HepG2 (cell line): ENCODE measurements at regions not wholly inside any gene's neighbourhood (a gene's known extent, or its start where the extent isn't known, plus 50 kb on each side); places are given as distances from the start of the nearest gene placed in this dataset.

Experiments used
- ATAC-seq: fragments of 200-7000 bp; cut with Tn5 transposase; 3 replicates; pipeline ENCODE4 v1.9.1; 2020; ENCODE audit warnings: mild to moderate bottlenecking, moderate library complexity
- BruUV-seq: library from RNA; stranded (reverse); fragments of 400-500 nt; replicated peaks from 2 replicates; lab custom pipeline; 2021; lab: Mats Ljungman, UMichigan
- CTCF ChIA-PET: fragments of 300-600 bp; formaldehyde crosslinking; extraction: SDS; loops from one replicate; lab custom pipeline; 2021; ENCODE audit warnings: low total read pairs, inconsistent platforms, low intra/inter-chr PET ratio; lab: Yijun Ruan, JAX
- POLR2A ChIA-PET: fragments of 350-600 bp; sonication (Branson Sonifier 250); formaldehyde crosslinking; loops from one replicate; lab custom pipeline; 2020; ENCODE audit warnings: antibody characterized with exemption, inconsistent platforms; lab: Yijun Ruan, JAX
- DNase-seq: peaks from one replicate; pipeline ENCODE4 v3.0.0-alpha.2; 2015; ENCODE audit warnings: low spot score
- FAIRE-seq: peaks from 3 replicates; lab custom pipeline; 2011; peaks lifted over from hg19 to GRCh38; lab: Jason Lieb, UNC
- H2AFZ ChIP-seq: one replicate; pipeline ENCODE4 v1.6.1; 2011; ENCODE audit warnings: low read length, inconsistent platforms
- H3K27ac ChIP-seq: fragments of 300-600 bp; 3 replicates; pipeline ENCODE4 v1.8.0; 2011; ENCODE audit warnings: mixed run types, mild to moderate bottlenecking, mixed read lengths, low read length, inconsistent platforms; ENCODE audit not compliant: insufficient read depth; ENCODE audit errors: extremely low read length
- H3K27me3 ChIP-seq, 2 experiments: fragments of 200-600 bp in 1 of 2; 2 replicates in 1 of 2; 3 replicates in 1 of 2; pipeline versions ENCODE4 v1.6.0 to v1.8.0; 2011; ENCODE audit warnings: low read length in 2 of 2, mild to moderate bottlenecking in 2 of 2, moderate library complexity in 2 of 2, inconsistent platforms in 1 of 2; ENCODE audit not compliant: insufficient read depth in 2 of 2, control insufficient read depth in 1 of 2
- H3K36me3 ChIP-seq, 2 experiments: fragments of 200-600 bp in 1 of 2; replicated peaks in 1 of 2; 2 replicates in 1 of 2; 3 replicates in 1 of 2; pipeline versions ENCODE4 v1.5.1 to v1.8.0; 2011; ENCODE audit warnings: low read length in 2 of 2, inconsistent platforms in 1 of 2; ENCODE audit not compliant: insufficient read depth in 2 of 2, control insufficient read depth in 1 of 2
- H3K4me1 ChIP-seq: 2 replicates; pipeline ENCODE4 v1.5.1; 2012; ENCODE audit warnings: low read length, inconsistent platforms; ENCODE audit not compliant: insufficient read depth
- H3K4me2 ChIP-seq: 2 replicates; pipeline ENCODE4 v1.6.0; 2011; ENCODE audit warnings: low read depth, low read length, inconsistent platforms
- H3K4me3 ChIP-seq, 3 experiments: fragments of 200-600 bp in 1 of 3; sonication (generic), shearing (Covaris generic) in 1 of 3; replicated peaks in 1 of 3; 2 replicates each; pipeline ENCODE4 v1.5.1; 2011 to 2016; ENCODE audit warnings: low read length in 3 of 3, inconsistent platforms in 2 of 3, low read depth in 2 of 3, mild to moderate bottlenecking in 2 of 3, control low read depth in 1 of 3, mixed read lengths in 1 of 3; ENCODE audit not compliant: insufficient read depth in 1 of 3
- H3K79me2 ChIP-seq: one replicate; pipeline ENCODE4 v1.6.1; 2011; ENCODE audit warnings: low read length, inconsistent platforms; ENCODE audit not compliant: insufficient read depth
- H3K9ac ChIP-seq: 2 replicates; pipeline ENCODE4 v1.6.0; 2011; ENCODE audit warnings: mild to moderate bottlenecking, low read depth, low read length, inconsistent platforms; ENCODE audit not compliant: insufficient read depth
- H3K9me3 ChIP-seq: 2 replicates; pipeline ENCODE4 v1.5.1; 2012; ENCODE audit warnings: mild to moderate bottlenecking, low read length
- H4K20me1 ChIP-seq: 2 replicates; pipeline ENCODE4 v1.6.0; 2011; ENCODE audit warnings: inconsistent platforms, mild to moderate bottlenecking, low read length, moderate library complexity; ENCODE audit not compliant: insufficient read depth
- AHDC1 ChIP-seq: sonication (generic); formaldehyde crosslinking; IDR thresholded peaks from 2 replicates; pipeline ENCODE4 v1.5.1; 2020; ENCODE audit warnings: mild to moderate bottlenecking, missing genetic modification reagents, borderline replicate concordance
- ARNT2 ChIP-seq: sonication (generic); formaldehyde crosslinking; IDR thresholded peaks from 2 replicates; pipeline ENCODE4 v1.8.0; 2022; ENCODE audit warnings: mild to moderate bottlenecking, low read depth, missing genetic modification reagents, moderate library complexity
- THRA ChIP-seq: sonication (generic); formaldehyde crosslinking; IDR thresholded peaks from 2 replicates; pipeline ENCODE4 v1.4.0; 2020; ENCODE audit warnings: missing genetic modification reagents, borderline replicate concordance
- YEATS2 ChIP-seq: sonication (generic); formaldehyde crosslinking; IDR thresholded peaks from 2 replicates; pipeline ENCODE4 v1.4.0; 2020; ENCODE audit warnings: missing genetic modification reagents, borderline replicate concordance
- ZBTB43 ChIP-seq: sonication (generic); formaldehyde crosslinking; conservative IDR thresholded peaks from 2 replicates; pipeline ENCODE4 v1.4.0; 2020; ENCODE audit warnings: missing genetic modification reagents
- ZFYVE20 ChIP-seq: sonication (generic); formaldehyde crosslinking; IDR thresholded peaks from 2 replicates; pipeline ENCODE4 v1.8.0; 2023; ENCODE audit warnings: low read depth, mild to moderate bottlenecking, moderate library complexity, missing genetic modification reagents, borderline replicate concordance
- ZNF34 ChIP-seq: sonication (generic); formaldehyde crosslinking; IDR thresholded peaks from 2 replicates; pipeline ENCODE4 v1.4.0; 2020; ENCODE audit warnings: mild to moderate bottlenecking, missing genetic modification reagents, borderline replicate concordance
- WGBS: methylation state at CpG from one replicate; pipeline ENCODE4 v1.1.6; 2017; ENCODE audit warnings: low lambda C conversion rate; 5-methylcytosine and 5-hydroxymethylcytosine counted together
- in situ Hi-C: cut with HindIII; loops from 2 replicates; pipeline ENCODE4 v1.10.0; 2017; ENCODE audit warnings: low pct_unique_long_range_greater_than_20kb; ENCODE audit not compliant: extremely low pct_ligation_motif_present
- intact Hi-C: fragments of 100-400 bp; cut with micrococcal nuclease; formaldehyde crosslinking; loops from one replicate; pipeline ENCODE4 v1.10.0; 2022; ENCODE audit not compliant: unreplicated experiment
- TF ChIP-seq, protein P1 (sequence below): sonication (generic); formaldehyde crosslinking; IDR thresholded peaks from 2 replicates; pipeline ENCODE4 v1.4.0; 2020; ENCODE audit warnings: low read depth, mild to moderate bottlenecking, missing genetic modification reagents

DNA sequence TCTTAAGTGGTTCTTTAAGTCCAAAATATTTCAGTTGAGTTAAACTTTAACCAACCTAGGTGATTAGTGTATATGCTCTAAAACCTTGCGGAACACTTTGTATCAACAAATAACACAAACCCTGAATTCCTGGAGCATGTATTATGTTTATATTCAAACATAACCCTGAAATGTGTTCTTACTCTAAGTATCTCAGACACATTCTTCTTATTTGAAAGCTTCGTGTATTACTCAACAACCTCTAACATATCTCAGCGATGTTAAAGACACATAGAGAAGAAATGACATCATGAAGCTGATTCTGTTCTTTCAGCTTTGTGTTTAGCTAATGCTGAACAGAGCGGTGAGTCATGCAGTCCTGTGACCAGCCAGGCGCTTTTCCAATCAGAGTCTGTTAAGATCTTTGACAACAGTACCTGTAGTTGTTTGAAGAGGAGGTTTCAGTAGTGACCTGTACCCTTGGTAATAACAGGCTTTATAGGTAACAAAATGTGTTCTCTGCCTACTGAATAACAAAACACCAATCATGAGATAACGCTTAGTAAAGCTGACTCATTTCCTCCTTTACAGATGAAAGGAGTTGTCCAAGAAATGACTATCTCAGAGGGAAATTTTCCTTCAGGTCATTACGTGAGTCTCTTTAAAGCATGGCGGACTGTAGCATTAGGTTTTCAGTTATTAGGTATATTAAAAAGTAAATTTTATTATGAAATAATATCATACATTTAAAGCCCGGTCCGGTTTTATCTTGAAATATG is 67.3 kb upstream of the KLF6 start (continued):
- TF ChIP-seq ZFYVE20 (no peak), ZBTB43 (CRISPR knock-in tag) (no peak; the same call in 1 of the 2 replicates), ZNF34 (CRISPR knock-in tag) (no peak), YEATS2 (CRISPR knock-in tag) (no peak), ARNT2 (CRISPR knock-in tag) (no peak; the same call in 1 of the 2 replicates)
- TF ChIP-seq, protein P1, sequence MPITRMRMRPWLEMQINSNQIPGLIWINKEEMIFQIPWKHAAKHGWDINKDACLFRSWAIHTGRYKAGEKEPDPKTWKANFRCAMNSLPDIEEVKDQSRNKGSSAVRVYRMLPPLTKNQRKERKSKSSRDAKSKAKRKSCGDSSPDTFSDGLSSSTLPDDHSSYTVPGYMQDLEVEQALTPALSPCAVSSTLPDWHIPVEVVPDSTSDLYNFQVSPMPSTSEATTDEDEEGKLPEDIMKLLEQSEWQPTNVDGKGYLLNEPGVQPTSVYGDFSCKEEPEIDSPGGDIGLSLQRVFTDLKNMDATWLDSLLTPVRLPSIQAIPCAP: no peak

DNA sequence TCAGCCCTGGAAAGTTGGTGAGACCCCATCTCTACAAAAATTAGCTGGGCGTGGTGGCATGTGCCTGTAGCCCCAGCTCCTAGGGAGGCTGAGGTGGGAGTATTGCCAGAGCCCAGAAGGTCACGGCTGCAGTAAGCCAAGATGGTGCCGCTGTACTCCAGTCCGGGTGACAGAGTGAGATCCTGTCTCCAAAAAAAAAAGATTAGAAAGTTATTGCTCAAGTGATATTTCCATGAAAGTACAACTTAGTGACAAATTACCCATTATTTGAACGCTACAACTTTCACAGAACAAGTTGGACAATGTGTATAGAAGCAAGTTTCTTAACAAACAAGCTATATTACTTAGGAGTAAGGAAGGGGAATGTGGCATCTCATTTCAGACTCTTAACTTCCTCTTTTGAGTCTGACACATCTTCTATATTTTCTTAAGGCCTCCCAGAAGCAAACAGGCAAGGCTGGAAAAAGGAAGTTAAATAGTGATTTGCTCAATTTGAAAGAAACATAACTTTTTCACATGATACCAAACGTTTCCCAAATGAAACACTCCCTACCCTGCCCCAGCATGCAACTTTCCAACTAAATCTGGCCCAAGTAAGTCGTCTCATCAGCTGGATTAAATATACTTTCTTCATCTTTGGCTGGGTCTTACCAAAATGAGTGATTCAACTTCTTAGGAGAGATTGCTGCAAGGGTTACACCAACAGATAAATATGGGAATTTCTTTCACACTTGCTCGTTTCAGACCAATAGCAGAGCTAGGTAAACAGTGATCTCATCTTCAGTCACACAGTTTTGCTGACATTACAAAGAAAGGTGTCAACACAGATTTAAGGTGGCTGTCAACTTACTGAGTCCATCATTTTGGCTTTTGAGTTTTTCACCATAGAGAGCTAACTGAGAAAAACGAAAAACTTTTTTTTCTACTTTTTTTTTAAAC is 66.3 kb upstream of the KLF6 start:
- ChIA-PET CTCF (no interaction called here), POLR2A (interaction anchor here (0.8 to 4.0 kb wide), 13 partner anchors 23 to 85 kb away, joined by 3 to 129 read pairs (median 8); partner anchors contain the start of gene KLF6)
- peak; percentile 66 for DNase-seq
- Histone ChIP-seq H3K9me3 (no peaks in the 10 kb centered on the region), H3K36me3 (no peaks in the 10 kb centered on the region), H3K4me2 (peak overlapping the region; percentile 69), H3K27ac (peak overlapping the region; percentile 70), H2AFZ (no peak overlapping the region), H4K20me1 (no peaks in the 10 kb centered on the region), H3K27me3 (no peaks in the 10 kb centered on the region), H3K9ac (peak overlapping the region; percentile 52), H3K79me2 (no peaks in the 10 kb centered on the region), H3K4me1 (peaks cover 57% of the 10 kb centered on the region), H3K4me3 (peak overlapping the region in 1 of 3 experiments; percentile 20; a peak in 1 of 6 replicates)
- in situ Hi-C loops: loop anchor here (5.0 kb wide), 1 partner anchor 64 kb away; the partner anchor contains the start of gene KLF6
- BruUV-seq: TSS peak; percentile 91
- 65% methylated on average over 9 of the region's 9 CpGs for WGBS
- peak; percentile 20; the same call in 2 of the 3 replicates for ATAC-seq
- intact Hi-C loops: no loop called here
- peak; percentile 53 for FAIRE-seq
- TF ChIP-seq AHDC1 (CRISPR knock-in tag) (no peak), THRA (CRISPR knock-in tag) (no peak)
